GM13977 (cell line): ENCODE measurements at regions not wholly inside any gene's neighbourhood (a gene's known extent, or its start where the extent isn't known, plus 50 kb on each side); places are given as distances from the start of the nearest gene placed in this dataset.

ENCODE experiments used
- DNase-seq: peaks from one replicate; pipeline ENCODE4 v3.0.0; 2012; ENCODE audit warnings: low spot score
- CTCF ChIP-seq: IDR thresholded peaks from 2 replicates; pipeline ENCODE4 v1.5.1; 2012; ENCODE audit warnings: mild to moderate bottlenecking, control low read depth; ENCODE audit not compliant: insufficient read depth; ENCODE audit errors: extremely low read depth, missing control alignments
- in situ Hi-C: fragments of 300-500 bp; cut with MboI; formaldehyde crosslinking; loops from one replicate; pipeline ENCODE4 v1.12.0; 2022; ENCODE audit warnings: low sequenced_read_pairs, low pct_unique_long_range_greater_than_20kb, mixed read lengths, inconsistent platforms; ENCODE audit not compliant: unreplicated experiment

- no peak for DNase-seq
- TF ChIP-seq CTCF, result no peak
- in situ Hi-C loops, result no loop called here
Observed at GRCh38 chr4:111855308-111855707, 289.9 kb upstream of the FAM241A start.

- no peak for TF ChIP-seq CTCF
- in situ Hi-C loops, result no loop called here
- DNase-seq, result no peak
Observed at GRCh38 chr4:111864066-111864465, 281.2 kb upstream of the FAM241A start.

GRCh38 chr4:111869339-111869738 is 275.9 kb upstream of the FAM241A start:
- no peak for TF ChIP-seq CTCF
- in situ Hi-C loops, result no loop called here
- DNase-seq, result no peak

- TF ChIP-seq CTCF, result no peak
- DNase-seq, result no peak
- in situ Hi-C loops, result no loop called here
Observed at GRCh38 chr4:111871802-111872201, 273.5 kb upstream of the FAM241A start.

GRCh38 chr4:111873801-111874200 is 271.5 kb upstream of the FAM241A start:
- in situ Hi-C loops, result no loop called here
- DNase-seq, result no peak
- no peak for TF ChIP-seq CTCF

- in situ Hi-C loops, result no loop called here
- TF ChIP-seq CTCF, result no peak
- no peak for DNase-seq
Observed at GRCh38 chr4:111879539-111879938, 265.7 kb upstream of the FAM241A start.

GRCh38 chr4:111880116-111880515 is 265.1 kb upstream of the FAM241A start:
- no peak for TF ChIP-seq CTCF
- in situ Hi-C loops, result no loop called here
- DNase-seq, result no peak
